ENCODE measurements at regions not wholly inside any gene's neighbourhood (a gene's known extent, or its start where the extent isn't known, plus 50 kb on each side); places are given as distances from the start of the nearest gene placed in this dataset.

GRCh38 chr12:126616441-126616840 lies 1551.2 kb downstream of the AACS start:
- FAIRE-seq (no peak), DNase-seq (ENCODE audit: low read depth in 1 of 2, low spot score in 2 of 2) (no peak)
- no peak overlapping the region for H4K5ac ChIP-seq (ENCODE audit: insufficient read length, low read depth, low read length)
- no peak overlapping the region for H3K4me3 ChIP-seq (ENCODE audit: extremely low read depth in 1 of 4, insufficient read depth in 2 of 4, low read depth in 3 of 4, low read length in 4 of 4)
- no peak overlapping the region for H2BK120ac ChIP-seq (replicated peaks; ENCODE audit: low read depth, low read length)
- no peak overlapping the region for H2BK5ac ChIP-seq (ENCODE audit: low read depth, low read length)
- no peaks in the 10 kb centered on the region; a peak in 1 of 7 replicates for H3K4me1 ChIP-seq (replicated peaks in 1 of 4; ENCODE audit: control insufficient read depth in 3 of 4, insufficient read depth in 4 of 4, low read length in 3 of 4)
- no peaks in the 10 kb centered on the region for H4K20me1 ChIP-seq (replicated peaks in 1 of 2; ENCODE audit: control insufficient read depth in 1 of 2, insufficient read depth in 2 of 2, low read length in 2 of 2)
- H3K79me1 ChIP-seq (ENCODE audit: low read depth, low read length): no peaks in the 10 kb centered on the region
- no peaks in the 10 kb centered on the region; a peak in 1 of 8 replicates for H3K36me3 ChIP-seq (ENCODE audit: control insufficient read depth in 2 of 4, insufficient read depth in 4 of 4, low read length in 3 of 4)
- peaks cover 8 to 10% of the 10 kb centered on the region in 2 experiments for H3K9me3 ChIP-seq (ENCODE audit: insufficient read depth in 2 of 2, low read depth in 1 of 2, low read length in 1 of 2)
- no peak overlapping the region for H2BK15ac ChIP-seq (ENCODE audit: low read length)
- H2AK5ac ChIP-seq (ENCODE audit: low read depth, low read length): no peak overlapping the region
- H3K4me2 ChIP-seq (ENCODE audit: insufficient read depth in 1 of 2, low read depth in 2 of 2, low read length in 2 of 2): no peak overlapping the region
- H4K8ac ChIP-seq (ENCODE audit: extremely low read depth, insufficient read depth, low read length): no peak overlapping the region
- no peak overlapping the region for H3K23ac ChIP-seq (ENCODE audit: insufficient read length)
- H3K23me2 ChIP-seq (ENCODE audit: low read depth, low read length): no peaks in the 10 kb centered on the region
- H2BK20ac ChIP-seq (ENCODE audit: low read length): no peak overlapping the region
- H3K4ac ChIP-seq (replicated peaks; ENCODE audit: insufficient read length, low read depth, low read length): no peak overlapping the region
- H3K14ac ChIP-seq (ENCODE audit: insufficient read length): no peak overlapping the region
- H3K18ac ChIP-seq (ENCODE audit: extremely low read depth, low read length): no peak overlapping the region
- WGBS, 2 experiments (ENCODE audit: extremely low coverage in 1 of 2, insufficient coverage in 1 of 2, insufficient read length in 1 of 2, insufficient replicate concordance in 2 of 2, low coverage in 1 of 2, low lambda C conversion rate in 2 of 2, missing lambda C conversion rate in 1 of 2): 93% methylated on average over 16 of the region's 16 CpGs; no CpG with 5 or more reads in 1 of the 2 experiments
- no peak overlapping the region for H3K27ac ChIP-seq (ENCODE audit: low read depth, low read length)
- CTCF ChIA-PET (ENCODE audit: partially characterized antibody): interaction anchor here (1.1 to 2.0 kb wide), 4 partner anchors 23 to 546 kb away, joined by 3 to 6 read pairs (median 4); no protein-coding TSS in a partner anchor
- no peaks in the 10 kb centered on the region for H3K79me2 ChIP-seq (ENCODE audit: control insufficient read depth in 1 of 2, insufficient read depth in 2 of 2, low read length in 2 of 2)
- POLR2A ChIA-PET (ENCODE audit: partially characterized antibody): no interaction called here
- no peak overlapping the region for H2BK12ac ChIP-seq (ENCODE audit: low read depth, low read length)
- H3K9ac ChIP-seq (replicated peaks in 1 of 4; ENCODE audit: extremely low read depth in 1 of 4, low read depth in 3 of 4, low read length in 3 of 4): no peak overlapping the region
- no peak overlapping the region for H4K91ac ChIP-seq (replicated peaks; ENCODE audit: insufficient read length, low read length)
- H3K27me3 ChIP-seq (replicated peaks in 1 of 4; ENCODE audit: control insufficient read depth in 3 of 4, extremely low read depth in 1 of 4, insufficient read depth in 3 of 4, low read length in 3 of 4): no peaks in the 10 kb centered on the region
- no peak overlapping the region for H2AFZ ChIP-seq (ENCODE audit: low read length)
- no peak overlapping the region for H3K56ac ChIP-seq (replicated peaks; ENCODE audit: insufficient read length, low read depth, low read length)
- no peak for TF ChIP-seq POU5F1 (IDR thresholded peaks at IDR 0.05; ENCODE audit: low read depth, low read length)
- no peak for TF ChIP-seq RAD21 (IDR thresholded peaks at IDR 0.05 in 1 of 2, conservative IDR thresholded peaks at IDR 0.05 in 1 of 2; ENCODE audit: low read depth in 2 of 2, low read length in 2 of 2)
- no peak for TF ChIP-seq ASH2L (IDR thresholded peaks at IDR 0.05; ENCODE audit: low read length)
- no peak for TF ChIP-seq USF2 (IDR thresholded peaks at IDR 0.05; ENCODE audit: low read length)
- no peak for TF ChIP-seq SAP30 (IDR thresholded peaks at IDR 0.05; ENCODE audit: insufficient read depth, insufficient replicate concordance, low read length)
- TF ChIP-seq RNF2 (IDR thresholded peaks at IDR 0.05; ENCODE audit: borderline replicate concordance, low read depth, low read length, missing control alignments, poor library complexity, severe bottlenecking): no peak
- no peak for TF ChIP-seq CHD1 (IDR thresholded peaks at IDR 0.05; ENCODE audit: low read depth, low read length)
- no peak for TF ChIP-seq BACH1 (IDR thresholded peaks at IDR 0.05; ENCODE audit: low read length)
- no peak for TF ChIP-seq YY1 (IDR thresholded peaks at IDR 0.05; ENCODE audit: low read depth, low read length)
- TF ChIP-seq POLR2AphosphoS5 (IDR thresholded peaks at IDR 0.05; ENCODE audit: low read depth, low read length): no peak
